ACHN (cell line): ENCODE measurements at regions not wholly inside any gene's neighbourhood (a gene's known extent, or its start where the extent isn't known, plus 50 kb on each side); places are given as distances from the start of the nearest gene placed in this dataset.
"Not testable (repeated sequence)": the region's sequence is repeated elsewhere in the genome, so short reads cannot be mapped to it uniquely, and the experiment has no call there.

Experiments
- DNase-seq: peaks from one replicate; pipeline ENCODE4 v3.0.0-alpha.2; 2015
- in situ Hi-C: cut with HindIII; loops from 2 replicates; pipeline ENCODE4 v1.10.0; 2017; ENCODE audit warnings: low sequenced_read_pairs, low pct_ligation_motif_present, low pct_unique_long_range_greater_than_20kb

DNA sequence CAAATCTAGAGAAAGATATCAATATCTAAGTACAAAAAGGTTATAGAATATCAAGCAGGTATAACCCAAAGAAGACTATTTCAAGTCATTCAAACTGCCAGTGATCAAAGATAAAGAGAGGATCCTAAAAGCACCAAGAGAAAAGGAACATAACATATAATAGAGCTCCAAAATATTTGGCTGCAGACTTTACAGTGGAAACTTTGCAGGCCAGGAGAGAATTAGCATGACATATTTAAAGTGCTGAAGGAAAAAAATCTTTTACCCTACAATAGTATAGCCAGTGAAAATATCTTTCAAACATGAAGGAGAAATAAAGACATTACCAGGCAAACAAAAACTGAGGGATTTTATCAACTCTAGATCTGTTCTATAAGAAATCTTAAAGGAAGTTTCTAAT lies 254.3 kb upstream of the ARHGEF26 start:
- DNase-seq, result no peak
- in situ Hi-C loops, result no loop called here

- in situ Hi-C loops, DNase-seq: not testable (repeated sequence)
Observed at GRCh38 chr3:153874348-153874747, 246.8 kb upstream of the ARHGEF26 start.

GRCh38 chr3:153880493-153880892 lies 240.7 kb upstream of the ARHGEF26 start:
- in situ Hi-C loops, result no loop called here
- DNase-seq, result no peak

DNA sequence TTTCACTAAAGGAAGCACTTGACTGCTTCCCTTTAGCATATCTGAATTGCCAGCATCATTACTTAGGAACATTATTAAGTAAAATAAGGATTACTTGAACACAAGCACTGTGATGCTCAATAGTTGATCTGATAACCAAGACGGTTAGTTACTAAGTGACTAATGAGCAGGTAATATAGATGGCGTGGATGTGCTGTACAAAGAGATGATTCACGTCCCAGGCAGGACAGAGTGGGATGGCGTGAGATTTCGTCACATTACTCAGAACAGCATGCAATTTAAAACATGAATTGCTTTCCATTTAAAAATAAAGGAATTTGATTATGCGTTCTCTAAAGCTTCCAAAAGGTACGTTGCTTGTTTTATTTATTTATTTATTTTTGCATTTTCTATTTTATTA lies 240.0 kb upstream of the ARHGEF26 start:
- in situ Hi-C loops, result no loop called here
- DNase-seq, result no peak

GRCh38 chr3:153885359-153885758 lies 235.8 kb upstream of the ARHGEF26 start:
- DNase-seq, result no peak
- in situ Hi-C loops, result no loop called here

DNA sequence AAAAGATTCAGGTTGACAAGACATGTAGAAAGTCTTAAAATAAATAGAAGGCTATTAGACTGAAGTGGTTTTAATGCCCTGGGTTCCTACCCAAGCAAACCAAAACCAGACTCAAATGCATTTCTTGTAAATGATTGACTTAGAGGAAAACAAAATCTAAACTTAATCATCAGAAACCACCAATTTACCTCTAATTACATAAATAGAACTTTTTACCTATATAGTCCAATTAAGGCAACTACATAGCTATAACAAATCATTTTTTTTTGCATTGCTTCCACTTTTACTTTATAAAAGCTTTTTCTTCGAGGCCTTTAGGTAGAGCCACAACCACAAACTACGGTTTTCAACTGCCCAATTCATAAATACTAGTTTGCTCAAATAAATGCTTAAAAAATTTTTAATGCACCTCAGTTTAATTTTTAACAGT lies 231.3 kb upstream of the ARHGEF26 start:
- in situ Hi-C loops, result no loop called here
- DNase-seq, result no peak

GRCh38 chr3:153892126-153892525 lies 229.1 kb upstream of the ARHGEF26 start:
- DNase-seq, result no peak
- in situ Hi-C loops, result no loop called here

GRCh38 chr3:153894857-153895256 lies 226.3 kb upstream of the ARHGEF26 start:
- DNase-seq, result no peak

DNA sequence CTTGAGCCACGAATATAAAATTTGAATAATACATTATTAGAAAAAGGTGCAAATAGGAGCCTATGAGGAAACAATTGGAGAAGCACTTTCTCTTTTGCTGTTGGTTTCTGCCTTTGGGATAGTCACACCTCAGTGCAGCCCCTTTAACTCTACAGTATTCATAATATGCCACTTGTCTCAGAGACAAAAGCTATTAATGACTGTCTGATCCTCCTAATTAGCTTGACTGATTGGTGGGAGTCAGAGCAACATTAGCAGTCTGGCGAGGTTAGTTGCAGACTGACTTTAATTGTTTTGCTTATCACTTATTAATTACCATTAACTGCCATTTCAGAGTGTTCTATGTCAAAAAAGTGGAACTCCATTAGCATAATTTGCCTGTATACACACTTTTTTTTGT lies 225.0 kb upstream of the ARHGEF26 start:
- in situ Hi-C loops, result no loop called here
- DNase-seq, result no peak

More at GRCh38 chr3:153894857-153895256, 226.3 kb upstream of the ARHGEF26 start:
- in situ Hi-C loops, result no loop called here

GRCh38 chr3:153897025-153897723 lies 224.0 kb upstream of the ARHGEF26 start:
- in situ Hi-C loops, result no loop called here
- DNase-seq, result no peak

GRCh38 chr3:153897842-153898241 lies 223.3 kb upstream of the ARHGEF26 start:
- DNase-seq, result no peak
- in situ Hi-C loops, result no loop called here

DNA sequence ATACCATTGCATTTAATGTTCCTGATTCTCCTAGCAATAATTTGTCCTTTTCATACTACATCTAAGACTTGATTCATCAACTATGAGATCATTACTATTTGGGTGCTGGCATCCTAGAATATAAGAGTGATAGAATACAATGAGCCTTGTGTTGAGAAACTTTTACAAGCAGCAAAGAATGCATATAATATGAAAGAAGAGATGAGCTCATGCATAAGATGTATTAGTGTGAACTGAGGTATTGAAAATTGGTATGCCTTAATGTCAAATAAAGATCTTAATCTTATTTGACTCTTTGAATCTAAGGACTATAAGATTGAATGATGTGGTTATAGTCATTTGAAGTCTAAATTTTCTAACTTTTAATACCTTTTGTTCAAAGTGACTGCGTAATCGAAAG lies 220.0 kb upstream of the ARHGEF26 start:
- in situ Hi-C loops, result no loop called here
- DNase-seq, result no peak

GRCh38 chr3:153901991-153902390 lies 219.2 kb upstream of the ARHGEF26 start:
- in situ Hi-C loops, result no loop called here
- no peak for DNase-seq

DNA sequence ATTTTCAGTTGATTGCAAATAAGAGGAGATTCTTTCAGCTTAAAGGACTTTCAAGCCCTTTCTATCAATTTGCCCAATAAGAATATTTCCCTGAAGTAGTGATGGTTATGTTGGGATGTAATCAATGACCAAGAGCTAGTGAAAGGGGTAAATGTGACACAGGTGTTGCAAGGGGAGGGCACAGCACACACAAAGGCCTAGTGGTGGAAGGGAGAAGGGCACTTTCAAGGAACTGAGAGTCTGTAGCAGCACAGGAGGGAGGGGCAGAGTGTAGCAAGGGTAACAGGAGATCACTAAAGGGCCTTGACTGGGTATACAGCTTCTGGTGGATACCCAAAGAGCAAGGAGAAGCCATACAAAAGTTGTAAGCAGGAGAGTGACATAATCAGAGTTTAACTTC lies 217.8 kb upstream of the ARHGEF26 start:
- in situ Hi-C loops, result no loop called here
- DNase-seq, result no peak

- in situ Hi-C loops, result no loop called here
- no peak for DNase-seq
Observed at GRCh38 chr3:153906366-153906765, 214.8 kb upstream of the ARHGEF26 start.

DNA sequence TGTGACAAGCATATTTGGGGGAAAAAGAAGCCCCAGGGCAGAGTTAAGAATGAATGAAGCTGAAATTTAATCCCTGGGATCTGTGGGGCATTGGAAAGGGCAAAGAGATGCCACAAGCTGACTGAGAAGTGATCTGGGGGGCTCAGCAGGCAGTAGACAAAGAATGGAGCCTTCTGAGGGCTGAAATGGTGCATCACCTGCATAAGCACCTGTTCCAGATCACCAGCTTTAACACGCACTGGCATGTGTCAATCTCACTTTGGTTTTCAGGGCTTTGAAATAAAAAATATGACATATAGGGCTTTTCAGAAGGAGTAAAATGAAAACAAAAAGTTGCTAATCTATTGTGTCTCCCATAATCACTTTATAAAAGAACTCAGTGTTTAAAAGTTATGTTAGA lies 210.8 kb upstream of the ARHGEF26 start:
- in situ Hi-C loops, result no loop called here
- no peak for DNase-seq

DNA sequence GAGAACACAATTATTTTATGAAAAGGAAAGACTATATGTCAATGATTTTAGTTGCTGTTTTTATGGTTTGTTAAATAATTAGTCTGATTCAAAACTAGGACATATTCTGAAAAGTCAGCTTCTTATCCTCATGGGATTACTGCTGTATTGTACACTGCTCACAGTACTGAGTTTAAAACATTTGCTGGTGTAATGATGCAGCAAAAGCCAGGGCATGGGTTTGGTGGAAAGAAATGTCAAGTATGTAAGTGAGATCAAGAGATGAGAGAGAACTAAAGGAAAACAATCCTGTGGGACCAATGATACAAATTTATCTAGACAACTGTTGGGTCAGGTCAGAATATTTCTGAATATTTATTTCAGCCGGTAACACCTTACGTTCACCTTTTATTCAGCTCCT lies 210.1 kb upstream of the ARHGEF26 start:
- in situ Hi-C loops, result no loop called here
- DNase-seq, result no peak

DNA sequence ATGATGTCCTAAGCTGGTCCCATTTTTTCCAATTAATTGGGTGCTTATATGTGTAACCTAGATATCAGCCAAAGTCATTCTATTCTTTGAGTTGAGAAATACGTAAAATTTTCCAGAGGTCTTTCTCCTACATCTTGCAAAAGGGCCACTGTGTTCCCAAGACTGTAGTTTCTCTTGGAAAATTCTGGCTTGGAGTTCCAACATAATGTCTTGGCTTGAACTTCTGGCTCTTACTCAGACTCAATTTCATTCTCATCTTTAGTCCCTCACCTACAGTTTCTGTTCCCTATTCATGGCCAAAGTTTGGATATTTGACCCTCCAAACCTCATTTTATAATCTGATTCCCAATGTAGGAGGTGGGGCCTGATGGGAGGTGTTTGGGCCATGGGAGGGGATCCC lies 201.4 kb upstream of the ARHGEF26 start:
- in situ Hi-C loops, result no loop called here
- no peak for DNase-seq

DNA sequence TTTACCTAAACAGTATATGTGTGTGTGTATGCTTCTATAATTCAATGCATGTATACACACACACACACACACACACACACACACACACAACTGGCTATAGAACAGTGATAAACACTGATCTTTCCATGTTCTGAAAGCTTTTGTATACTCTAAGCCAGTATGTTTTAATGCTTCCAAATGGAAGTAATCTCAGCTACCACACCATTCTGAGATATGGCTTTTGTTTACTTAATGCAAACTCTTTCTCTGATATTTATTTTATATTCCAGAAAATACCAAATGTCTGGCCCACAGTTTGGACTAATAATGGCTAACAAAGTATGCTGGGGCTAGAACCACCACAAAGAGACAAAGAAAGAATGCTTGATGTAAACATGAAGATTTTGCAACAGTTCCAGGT lies 199.4 kb upstream of the ARHGEF26 start:
- in situ Hi-C loops, result no loop called here
- DNase-seq, result no peak

DNA sequence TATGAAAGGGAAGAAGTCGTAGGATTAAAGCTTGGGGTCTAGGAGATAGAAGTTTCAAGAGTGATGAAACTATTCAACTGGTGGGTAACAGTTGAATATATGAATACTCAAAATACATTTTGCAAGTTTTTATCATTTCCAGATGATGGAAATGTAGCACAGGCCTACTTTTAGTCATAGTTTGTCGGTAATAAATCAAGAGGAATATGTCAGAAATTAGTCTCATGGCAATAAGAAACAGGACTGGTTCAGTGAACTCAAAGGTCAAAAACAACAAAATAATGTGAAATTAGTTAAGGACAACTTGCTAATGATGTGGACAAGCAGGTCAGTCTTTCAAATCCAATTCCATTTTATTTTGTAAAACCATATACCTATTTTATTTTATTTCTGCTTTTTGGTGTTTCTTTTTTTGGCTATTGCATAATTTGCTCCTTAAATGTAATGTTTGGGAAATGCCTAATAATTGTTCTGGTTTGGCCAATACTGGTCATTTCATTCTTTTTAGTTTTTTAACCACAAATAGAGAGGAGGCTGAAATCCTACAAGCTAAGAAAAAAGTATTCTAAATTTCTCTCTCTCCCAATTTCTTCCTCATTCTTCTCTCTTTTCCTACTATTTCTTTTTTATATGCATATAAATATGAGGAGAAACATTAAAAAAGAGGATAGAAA lies 195.2 kb upstream of the ARHGEF26 start:
- in situ Hi-C loops, result no loop called here
- no peak for DNase-seq
